ENCODE measurements at regions not wholly inside any gene's neighbourhood (a gene's known extent, or its start where the extent isn't known, plus 50 kb on each side); places are given as distances from the start of the nearest gene placed in this dataset.

DNA sequence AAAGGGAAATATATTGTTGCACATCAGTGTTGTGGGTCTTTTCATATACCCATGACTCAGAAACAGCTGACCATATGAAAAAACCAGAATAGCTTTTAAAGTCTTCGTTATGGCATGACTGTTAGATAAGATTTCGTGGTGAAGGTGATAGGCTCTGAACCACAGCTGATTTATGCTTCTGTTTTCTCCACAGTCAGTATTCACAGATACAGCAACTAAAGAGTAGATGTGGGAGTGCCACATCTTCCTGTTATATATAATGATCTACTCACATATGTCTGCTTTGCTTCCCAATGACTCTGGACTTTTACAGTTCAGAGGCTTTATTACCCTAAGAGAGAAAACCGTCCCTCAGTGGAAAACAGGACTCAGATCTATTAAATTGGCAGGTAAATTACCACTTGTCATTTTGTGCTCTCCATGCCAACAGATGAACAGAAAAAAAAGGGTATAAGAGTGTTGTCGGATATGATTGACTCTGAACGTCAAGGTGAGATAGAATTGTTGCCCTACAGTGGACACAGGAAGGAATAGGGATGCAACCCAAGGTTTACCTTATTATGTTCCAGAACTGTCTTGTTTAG is 1037.1 kb downstream of the GALC start:
- no peaks in the 10 kb centered on the region for H3K4me1 ChIP-seq (ENCODE audit: low read depth)
- H3K27ac ChIP-seq, result no peak overlapping the region
- no peaks in the 10 kb centered on the region for H3K27me3 ChIP-seq
- no peak overlapping the region for H3K4me3 ChIP-seq
- no peak for DNase-seq (ENCODE audit: low read depth in 1 of 2, low spot score in 1 of 2)
- no peaks in the 10 kb centered on the region for H3K36me3 ChIP-seq
- no peaks in the 10 kb centered on the region for H3K9me3 ChIP-seq (ENCODE audit: low read depth)
- TF ChIP-seq, protein P1, sequence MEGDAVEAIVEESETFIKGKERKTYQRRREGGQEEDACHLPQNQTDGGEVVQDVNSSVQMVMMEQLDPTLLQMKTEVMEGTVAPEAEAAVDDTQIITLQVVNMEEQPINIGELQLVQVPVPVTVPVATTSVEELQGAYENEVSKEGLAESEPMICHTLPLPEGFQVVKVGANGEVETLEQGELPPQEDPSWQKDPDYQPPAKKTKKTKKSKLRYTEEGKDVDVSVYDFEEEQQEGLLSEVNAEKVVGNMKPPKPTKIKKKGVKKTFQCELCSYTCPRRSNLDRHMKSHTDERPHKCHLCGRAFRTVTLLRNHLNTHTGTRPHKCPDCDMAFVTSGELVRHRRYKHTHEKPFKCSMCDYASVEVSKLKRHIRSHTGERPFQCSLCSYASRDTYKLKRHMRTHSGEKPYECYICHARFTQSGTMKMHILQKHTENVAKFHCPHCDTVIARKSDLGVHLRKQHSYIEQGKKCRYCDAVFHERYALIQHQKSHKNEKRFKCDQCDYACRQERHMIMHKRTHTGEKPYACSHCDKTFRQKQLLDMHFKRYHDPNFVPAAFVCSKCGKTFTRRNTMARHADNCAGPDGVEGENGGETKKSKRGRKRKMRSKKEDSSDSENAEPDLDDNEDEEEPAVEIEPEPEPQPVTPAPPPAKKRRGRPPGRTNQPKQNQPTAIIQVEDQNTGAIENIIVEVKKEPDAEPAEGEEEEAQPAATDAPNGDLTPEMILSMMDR (IDR thresholded peaks at IDR 0.05; ENCODE audit: low read depth, low read length), result no peak

DNA sequence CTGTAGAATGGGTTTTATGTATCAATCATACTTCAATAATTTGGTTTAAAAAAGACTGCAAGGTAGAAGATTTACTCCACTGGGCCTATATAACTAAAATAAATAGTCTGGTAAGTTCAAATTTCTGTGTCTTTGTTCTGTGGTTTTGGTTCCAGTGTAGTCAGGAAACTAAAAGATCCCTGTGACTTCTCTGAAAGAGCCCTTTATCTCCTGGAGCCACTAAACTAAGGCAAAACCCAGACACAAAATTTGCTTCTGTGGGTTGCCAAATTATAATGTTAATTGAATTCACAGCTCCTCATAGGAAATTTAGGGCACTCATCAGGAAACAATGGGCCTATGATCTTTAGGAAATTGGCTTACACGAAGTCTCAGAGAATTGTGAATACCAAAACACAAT is 1038.4 kb downstream of the GALC start:
- Histone ChIP-seq H3K36me3 (no peaks in the 10 kb centered on the region), H3K4me1 (ENCODE audit: low read depth) (no peaks in the 10 kb centered on the region), H3K27me3 (no peaks in the 10 kb centered on the region), H3K9me3 (ENCODE audit: low read depth) (no peaks in the 10 kb centered on the region), H3K27ac (no peak overlapping the region), H3K4me3 (no peak overlapping the region)
- TF ChIP-seq, protein P1 (IDR thresholded peaks at IDR 0.05; ENCODE audit: low read depth, low read length), result no peak
- DNase-seq (ENCODE audit: low read depth in 1 of 2, low spot score in 1 of 2), result no peak

DNA sequence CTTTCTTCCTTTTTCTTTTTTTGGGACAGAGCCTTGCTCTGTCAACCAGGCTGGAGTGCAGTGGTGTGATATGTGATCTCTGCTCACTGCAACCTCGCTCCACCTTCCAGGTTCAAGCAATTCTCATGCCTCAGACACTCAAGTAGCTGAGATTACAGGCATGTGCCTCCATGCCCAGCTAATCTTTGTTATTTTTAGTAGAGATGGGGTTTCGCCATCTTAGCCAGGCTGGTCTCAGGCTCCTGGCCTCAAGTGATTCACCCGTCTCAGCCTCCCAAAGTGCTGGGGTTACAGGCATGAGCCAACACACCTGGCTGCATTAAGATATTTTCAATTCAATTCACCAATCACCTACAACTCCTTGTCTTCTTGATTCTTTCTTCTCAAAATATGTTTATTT is 1046.5 kb downstream of the GALC start:
- no peak overlapping the region for H3K4me3 ChIP-seq
- peak in 1 of 2 donors; percentile 23 for DNase-seq (ENCODE audit: low read depth in 1 of 2, low spot score in 1 of 2)

DNA sequence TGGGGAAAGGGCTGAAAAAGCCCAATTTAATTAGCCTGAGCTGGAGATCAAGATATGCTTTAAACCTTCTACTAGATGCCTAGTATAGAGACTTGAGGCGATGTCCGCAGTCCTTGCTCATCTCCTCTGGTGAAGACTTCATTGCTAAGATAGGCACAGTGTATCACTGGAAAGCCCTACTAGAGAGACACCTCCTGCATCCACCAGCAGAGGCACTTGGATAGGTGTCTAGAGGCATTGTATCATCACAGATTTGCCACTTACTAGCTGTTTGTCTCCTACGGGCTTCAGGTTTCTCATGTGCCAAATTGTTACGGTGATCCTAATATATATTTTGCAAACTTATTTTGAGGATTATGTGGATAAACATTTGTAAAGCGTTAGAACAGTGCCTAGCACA is 1048.5 kb downstream of the GALC start:
- Histone ChIP-seq H3K27me3 (no peaks in the 10 kb centered on the region), H3K4me1 (ENCODE audit: low read depth) (peaks cover 17% of the 10 kb centered on the region), H3K4me3 (no peak overlapping the region), H3K27ac (no peak overlapping the region), H3K36me3 (no peaks in the 10 kb centered on the region), H3K9me3 (ENCODE audit: low read depth) (no peaks in the 10 kb centered on the region)
- DNase-seq (ENCODE audit: low read depth in 1 of 2, low spot score in 1 of 2), result no peak
- TF ChIP-seq, protein P1 (IDR thresholded peaks at IDR 0.05; ENCODE audit: low read depth, low read length), result no peak

More for the DNA sequence above, 1046.5 kb downstream of the GALC start:
- no peaks in the 10 kb centered on the region for H3K36me3 ChIP-seq
- no peaks in the 10 kb centered on the region for H3K27me3 ChIP-seq
- no peaks in the 10 kb centered on the region for H3K9me3 ChIP-seq (ENCODE audit: low read depth)
- peak overlapping the region; percentile 39 for H3K27ac ChIP-seq
- peaks cover 17% of the 10 kb centered on the region for H3K4me1 ChIP-seq (ENCODE audit: low read depth)
- TF ChIP-seq, protein P1 (IDR thresholded peaks at IDR 0.05; ENCODE audit: low read depth, low read length), result no peak

DNA sequence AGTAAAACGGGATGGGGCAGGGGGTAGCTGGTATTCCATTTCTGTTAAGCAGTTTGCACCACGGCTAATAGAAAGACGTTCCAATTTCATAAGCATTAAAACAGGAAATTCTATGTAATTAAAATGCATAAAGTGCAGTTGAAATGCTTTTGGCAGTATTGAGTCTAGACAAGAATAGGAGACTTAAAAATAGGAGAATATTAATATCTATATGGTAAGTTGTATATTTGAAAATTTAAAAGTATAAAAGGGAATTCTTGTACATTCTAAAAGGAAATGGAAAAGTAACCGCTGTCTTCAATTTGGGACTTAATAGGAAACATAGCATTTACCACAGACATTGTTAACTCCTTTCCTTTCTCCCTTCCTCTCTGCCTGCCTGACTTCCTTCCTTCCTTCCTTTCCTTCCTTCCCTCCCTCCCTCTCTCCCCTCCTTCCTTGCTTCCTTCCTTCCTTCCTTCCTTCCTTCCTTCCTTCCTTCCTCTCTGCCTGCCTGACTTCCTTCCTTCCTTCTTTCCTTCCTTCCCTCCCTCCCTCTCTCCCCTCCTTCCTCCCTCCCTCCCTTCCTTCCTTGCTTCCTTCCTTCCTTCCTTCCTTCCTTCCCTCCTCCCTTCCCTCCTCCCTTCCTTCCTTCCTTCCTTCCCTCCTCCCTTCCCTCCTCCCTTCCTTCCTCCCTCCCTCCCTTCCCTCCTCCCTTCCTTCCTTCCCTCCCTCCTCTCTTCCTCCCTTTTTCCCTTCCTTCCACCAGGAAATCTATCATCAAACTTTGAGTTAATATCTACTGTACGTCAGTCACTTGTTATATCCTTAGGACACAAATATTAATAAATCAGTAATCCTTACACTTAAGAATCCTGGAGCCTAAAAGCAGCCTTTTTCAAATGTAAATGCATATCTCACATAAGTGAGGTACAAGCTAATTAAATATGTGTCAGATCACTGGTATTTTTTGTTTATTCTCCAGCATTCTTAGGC is 1049.3 kb downstream of the GALC start:
- H3K4me1 ChIP-seq (ENCODE audit: low read depth), result peaks cover 17% of the 10 kb centered on the region
- TF ChIP-seq, protein P1 (IDR thresholded peaks at IDR 0.05; ENCODE audit: low read depth, low read length), result no peak
- no peak overlapping the region for H3K4me3 ChIP-seq
- DNase-seq (ENCODE audit: low read depth in 1 of 2, low spot score in 1 of 2), result no peak
- H3K36me3 ChIP-seq, result no peaks in the 10 kb centered on the region
- no peaks in the 10 kb centered on the region for H3K9me3 ChIP-seq (ENCODE audit: low read depth)
- no peaks in the 10 kb centered on the region for H3K27me3 ChIP-seq
- no peak overlapping the region for H3K27ac ChIP-seq
